22Rv1 (cell line): ENCODE measurements at regions not wholly inside any gene's neighbourhood (a gene's known extent, or its start where the extent isn't known, plus 50 kb on each side); places are given as distances from the start of the nearest gene placed in this dataset.

Experiments
- H3K27ac ChIP-seq: fragments of 450-650 bp; 2 replicates; pipeline ENCODE4 v1.5.1; 2017
- CTCF ChIP-seq: fragments of 450-650 bp; IDR thresholded peaks from 2 replicates; pipeline ENCODE4 v1.5.1; 2017; ENCODE audit warnings: mild to moderate bottlenecking
- ZFX ChIP-seq: fragments of 450-650 bp; IDR thresholded peaks from 2 replicates; pipeline ENCODE4 v1.6.1; 2017; ENCODE audit warnings: antibody characterized with exemption, borderline replicate concordance

GRCh38 chr20:59470521-59470920 lies 133.8 kb upstream of the PHACTR3 start:
- no peak for TF ChIP-seq ZFX
- TF ChIP-seq CTCF, result no peak
- no peak overlapping the region for H3K27ac ChIP-seq

- TF ChIP-seq ZFX, result no peak
- TF ChIP-seq CTCF, result no peak
- H3K27ac ChIP-seq, result no peak overlapping the region
These were observed 132.5 kb upstream of the PHACTR3 start for GRCh38 chr20:59471653-59472421.

- no peak overlapping the region for H3K27ac ChIP-seq
- TF ChIP-seq ZFX (no peak), CTCF (no peak)
These were observed 130.6 kb upstream of the PHACTR3 start for GRCh38 chr20:59473742-59474141.

GRCh38 chr20:59481067-59481466 lies 123.3 kb upstream of the PHACTR3 start:
- no peak for TF ChIP-seq CTCF
- no peak for TF ChIP-seq ZFX
- no peak overlapping the region for H3K27ac ChIP-seq

- TF ChIP-seq CTCF, result no peak
- TF ChIP-seq ZFX, result no peak
These were observed 122.8 kb upstream of the PHACTR3 start for GRCh38 chr20:59481477-59482018.

GRCh38 chr20:59482351-59483187 lies 121.8 kb upstream of the PHACTR3 start:
- H3K27ac ChIP-seq, result no peak overlapping the region
- no peak for TF ChIP-seq CTCF
- TF ChIP-seq ZFX, result no peak

More at GRCh38 chr20:59481477-59482018, 122.8 kb upstream of the PHACTR3 start:
- no peak overlapping the region for H3K27ac ChIP-seq

- no peak for TF ChIP-seq CTCF
- no peak for TF ChIP-seq ZFX
- H3K27ac ChIP-seq, result no peak overlapping the region
These were observed 120.9 kb upstream of the PHACTR3 start for GRCh38 chr20:59483481-59483880.
